K562 (cell line): ENCODE measurements at regions not wholly inside any gene's neighbourhood (a gene's known extent, or its start where the extent isn't known, plus 50 kb on each side); places are given as distances from the start of the nearest gene placed in this dataset.

Experiments used
- CEBPB ChIP-seq: fragments of 450-650 bp; IDR thresholded peaks from 2 replicates; pipeline ENCODE4 v1.6.1; 2016; ENCODE audit warnings: missing genetic modification characterization, missing compliant biosample characterization
- FOSL1 ChIP-seq: fragments of 200-800 bp; sonication (Bioruptor generic); conservative IDR thresholded peaks from 2 replicates; pipeline ENCODE4 v1.6.1; 2016; ENCODE audit warnings: missing genetic modification characterization, missing compliant biosample characterization
- HSF4 ChIP-seq: fragments of 250-450 bp; sonication (Bioruptor Pico); IDR thresholded peaks from 2 replicates; pipeline ENCODE4 v2.1.2; 2022; ENCODE audit warnings: mild to moderate bottlenecking, moderate library complexity, borderline replicate concordance
- MAFG ChIP-seq: fragments of 450-650 bp; conservative IDR thresholded peaks from 2 replicates; pipeline ENCODE4 v1.6.1; 2016; ENCODE audit warnings: missing genetic modification characterization, missing compliant biosample characterization
- MAZ ChIP-seq, 2 experiments: fragments of 450-650 bp in 1 of 2; sonication (generic) in 1 of 2; formaldehyde crosslinking; IDR thresholded peaks in 1 of 2; conservative IDR thresholded peaks in 1 of 2; 2 replicates each; pipeline versions ENCODE4 v1.4.0 to v1.5.0; 2020; ENCODE audit warnings: mild to moderate bottlenecking in 1 of 2, missing genetic modification reagents in 1 of 2
- PHF8 ChIP-seq: fragments of 200-600 bp; sonication (generic); IDR thresholded peaks from 2 replicates; pipeline ENCODE4 v1.6.1; 2012; ENCODE audit warnings: mixed run types, mild to moderate bottlenecking, inconsistent platforms, low read length, moderate library complexity, borderline replicate concordance
- POLR2A ChIP-seq: fragments of 450-650 bp; conservative IDR thresholded peaks from 2 replicates; pipeline ENCODE4 v1.6.1; 2016
- SIN3A ChIP-seq, 2 experiments: fragments of 150-350 bp in 1 of 2; IDR thresholded peaks; 2 replicates each; pipeline ENCODE4 v1.6.1; 2011 to 2016; ENCODE audit warnings: borderline replicate concordance in 2 of 2, low read depth in 2 of 2, low read length in 2 of 2, mild to moderate bottlenecking in 2 of 2, moderate library complexity in 2 of 2; ENCODE audit not compliant: control insufficient read depth in 1 of 2
- SOX6 ChIP-seq: fragments of 450-650 bp; IDR thresholded peaks from 2 replicates; pipeline ENCODE4 v1.6.1; 2014; ENCODE audit warnings: mild to moderate bottlenecking
- TBP ChIP-seq: optimal IDR thresholded peaks from 2 replicates; pipeline ENCODE3; 2011; ENCODE audit warnings: low read depth, low read length, improper control_type of control experiment
- ZNF121 ChIP-seq: sonication (generic); formaldehyde crosslinking; conservative IDR thresholded peaks from 2 replicates; pipeline ENCODE4 v1.8.0; 2022; ENCODE audit warnings: missing genetic modification reagents
- TF ChIP-seq, protein P1 (sequence below): fragments of 450-650 bp; IDR thresholded peaks from 2 replicates; pipeline ENCODE4 v1.6.1; 2016; ENCODE audit warnings: borderline replicate concordance

GRCh38 chr17:71482625-71483024, 638.2 kb upstream of the SOX9 start:
- no peak for TF ChIP-seq TBP
- TF ChIP-seq SIN3A (IDR thresholded peaks at IDR 0.05; ENCODE audit: borderline replicate concordance in 2 of 2, control insufficient read depth in 1 of 2, low read depth in 2 of 2, low read length in 2 of 2) = no peak
- no peak for TF ChIP-seq POLR2A
- no peak for TF ChIP-seq MAFG (tag)
- TF ChIP-seq PHF8 = no peak
- no peak for TF ChIP-seq CEBPB (tag)
- no peak for TF ChIP-seq HSF4
- no peak for TF ChIP-seq SOX6
- no peak for TF ChIP-seq FOSL1
- TF ChIP-seq, protein P1, sequence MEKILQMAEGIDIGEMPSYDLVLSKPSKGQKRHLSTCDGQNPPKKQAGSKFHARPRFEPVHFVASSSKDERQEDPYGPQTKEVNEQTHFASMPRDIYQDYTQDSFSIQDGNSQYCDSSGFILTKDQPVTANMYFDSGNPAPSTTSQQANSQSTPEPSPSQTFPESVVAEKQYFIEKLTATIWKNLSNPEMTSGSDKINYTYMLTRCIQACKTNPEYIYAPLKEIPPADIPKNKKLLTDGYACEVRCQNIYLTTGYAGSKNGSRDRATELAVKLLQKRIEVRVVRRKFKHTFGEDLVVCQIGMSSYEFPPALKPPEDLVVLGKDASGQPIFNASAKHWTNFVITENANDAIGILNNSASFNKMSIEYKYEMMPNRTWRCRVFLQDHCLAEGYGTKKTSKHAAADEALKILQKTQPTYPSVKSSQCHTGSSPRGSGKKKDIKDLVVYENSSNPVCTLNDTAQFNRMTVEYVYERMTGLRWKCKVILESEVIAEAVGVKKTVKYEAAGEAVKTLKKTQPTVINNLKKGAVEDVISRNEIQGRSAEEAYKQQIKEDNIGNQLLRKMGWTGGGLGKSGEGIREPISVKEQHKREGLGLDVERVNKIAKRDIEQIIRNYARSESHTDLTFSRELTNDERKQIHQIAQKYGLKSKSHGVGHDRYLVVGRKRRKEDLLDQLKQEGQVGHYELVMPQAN = no peak
- no peak for TF ChIP-seq ZNF121 (CRISPR knock-in tag)
- TF ChIP-seq MAZ (CRISPR knock-in tag; conservative IDR thresholded peaks at IDR 0.05 in 1 of 2, IDR thresholded peaks at IDR 0.05 in 1 of 2) = no peak
